ENCODE measurements at regions not wholly inside any gene's neighbourhood (a gene's known extent, or its start where the extent isn't known, plus 50 kb on each side); places are given as distances from the start of the nearest gene placed in this dataset.

GRCh38 chr12:104877103-104877705 lies 80.9 kb downstream of the SLC41A2 start:
- no peak for ATAC-seq
- Mint-ChIP-seq H3K27me3 (ENCODE audit: low read depth) (peaks cover 3% of the 10 kb centered on the region), H3K9me3 (no peaks in the 10 kb centered on the region), H3K36me3 (ENCODE audit: insufficient read depth) (no peaks in the 10 kb centered on the region), H3K4me3 (no peak overlapping the region), H3K4me1 (ENCODE audit: low read depth) (peaks cover 4% of the 10 kb centered on the region)
- peak; percentile 18 for DNase-seq

GRCh38 chr12:104873374-104873773 lies 84.7 kb downstream of the SLC41A2 start:
- H3K4me3 Mint-ChIP-seq: no peak overlapping the region
- peaks cover 2% of the 10 kb centered on the region for H3K27me3 Mint-ChIP-seq (ENCODE audit: low read depth)
- DNase-seq (no peak), ATAC-seq (no peak)
- peaks cover 4% of the 10 kb centered on the region for H3K4me1 Mint-ChIP-seq (ENCODE audit: low read depth)
- no peaks in the 10 kb centered on the region for H3K36me3 Mint-ChIP-seq (ENCODE audit: insufficient read depth)
- H3K9me3 Mint-ChIP-seq: no peaks in the 10 kb centered on the region

- peaks cover 4% of the 10 kb centered on the region for H3K4me1 Mint-ChIP-seq (ENCODE audit: low read depth)
- peaks cover 2% of the 10 kb centered on the region for H3K27me3 Mint-ChIP-seq (ENCODE audit: low read depth)
- H3K4me3 Mint-ChIP-seq: no peak overlapping the region
- H3K9me3 Mint-ChIP-seq: no peaks in the 10 kb centered on the region
- no peaks in the 10 kb centered on the region for H3K36me3 Mint-ChIP-seq (ENCODE audit: insufficient read depth)
- DNase-seq (no peak), ATAC-seq (no peak)
Measured at GRCh38 chr12:104870797-104871196, 87.3 kb downstream of the SLC41A2 start.

- no peaks in the 10 kb centered on the region for H3K36me3 Mint-ChIP-seq (ENCODE audit: insufficient read depth)
- H3K27me3 Mint-ChIP-seq (ENCODE audit: low read depth): peaks cover 2% of the 10 kb centered on the region
- no peaks in the 10 kb centered on the region for H3K9me3 Mint-ChIP-seq
- H3K4me1 Mint-ChIP-seq (ENCODE audit: low read depth): peaks cover 6% of the 10 kb centered on the region
- no peak for ATAC-seq
- DNase-seq: no peak
- no peak overlapping the region for H3K4me3 Mint-ChIP-seq
Measured at GRCh38 chr12:104866291-104866690, 91.8 kb downstream of the SLC41A2 start.

DNA sequence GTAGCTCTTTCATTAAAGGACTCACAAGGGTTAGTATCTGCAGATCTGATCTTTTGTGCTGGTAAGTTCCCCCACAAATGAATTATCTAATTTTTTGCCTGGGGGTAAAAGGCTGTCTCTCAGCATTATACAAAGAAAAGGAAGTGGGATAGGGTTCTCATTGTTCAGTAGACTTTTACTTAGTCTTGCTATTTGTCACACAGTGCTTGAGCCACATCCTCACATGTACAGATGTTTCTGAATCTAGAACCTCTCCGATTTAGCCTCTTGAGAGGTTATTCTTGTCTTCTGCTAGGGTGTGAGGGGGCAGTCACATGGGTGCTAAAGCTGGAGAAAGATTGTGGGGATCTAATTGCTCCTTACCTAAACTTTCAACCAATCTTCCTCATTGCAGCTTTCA lies 93.0 kb downstream of the SLC41A2 start:
- no peak for ATAC-seq
- Mint-ChIP-seq H3K4me3 (no peak overlapping the region), H3K36me3 (ENCODE audit: insufficient read depth) (no peaks in the 10 kb centered on the region)

DNA sequence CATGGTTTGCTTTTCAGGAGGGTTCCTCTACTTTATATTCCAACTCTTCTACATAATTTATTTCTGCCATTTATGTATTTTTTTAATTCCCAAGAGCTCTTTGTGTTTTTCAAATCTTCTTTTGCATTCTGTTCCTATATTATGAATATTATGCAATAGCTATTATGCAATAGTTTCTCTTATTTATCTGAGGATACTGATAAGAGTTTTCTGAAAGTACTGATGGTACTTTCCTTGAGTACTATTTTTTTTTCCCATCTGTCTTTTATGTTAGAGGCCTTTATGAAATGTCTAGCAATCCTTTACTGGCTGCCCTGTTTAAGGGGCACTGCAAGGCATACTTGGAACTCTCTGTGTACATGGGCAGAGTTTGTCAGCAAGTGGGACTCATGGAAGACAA lies 93.4 kb downstream of the SLC41A2 start:
- Mint-ChIP-seq H3K4me1 (ENCODE audit: low read depth) (peaks cover 6% of the 10 kb centered on the region), H3K27me3 (ENCODE audit: low read depth) (no peaks in the 10 kb centered on the region), H3K36me3 (ENCODE audit: insufficient read depth) (no peaks in the 10 kb centered on the region), H3K9me3 (no peaks in the 10 kb centered on the region), H3K4me3 (no peak overlapping the region)
- DNase-seq (no peak), ATAC-seq (no peak)

More for the DNA sequence above, 93.0 kb downstream of the SLC41A2 start:
- H3K4me1 Mint-ChIP-seq (ENCODE audit: low read depth): peaks cover 6% of the 10 kb centered on the region
- DNase-seq: no peak
- H3K27me3 Mint-ChIP-seq (ENCODE audit: low read depth): peaks cover 2% of the 10 kb centered on the region
- H3K9me3 Mint-ChIP-seq: no peaks in the 10 kb centered on the region

DNA sequence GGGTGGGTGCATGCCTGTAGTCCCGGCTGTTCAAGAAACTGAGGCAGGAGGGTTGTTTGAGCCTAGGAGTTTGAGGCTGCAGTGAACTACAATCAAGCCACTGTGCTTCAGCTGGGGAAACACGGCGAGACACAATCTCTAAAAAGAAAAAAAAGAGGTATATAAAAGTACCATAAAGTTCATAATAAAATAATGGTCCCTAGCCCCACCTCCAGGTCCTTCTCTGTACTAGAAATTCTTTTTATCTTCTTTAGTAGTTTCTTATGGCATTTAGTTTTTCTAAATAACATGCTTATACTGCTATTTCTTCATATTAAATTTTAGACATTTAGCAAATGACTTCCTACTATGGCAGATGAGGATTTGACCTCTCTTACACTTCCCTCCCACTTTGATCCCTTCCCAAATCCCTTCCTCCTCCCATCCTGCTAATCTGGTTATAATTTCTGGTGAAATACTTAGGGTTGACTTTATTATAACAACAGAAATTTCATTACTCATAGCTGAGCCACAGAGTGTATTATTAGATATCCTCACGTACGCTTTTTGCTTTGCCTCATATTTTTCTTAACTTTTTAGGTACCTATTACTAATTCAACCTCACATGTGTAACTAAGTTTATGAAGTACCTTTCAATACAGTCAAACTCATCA lies 94.7 kb downstream of the SLC41A2 start:
- DNase-seq (no peak), ATAC-seq (no peak)
- Mint-ChIP-seq H3K4me3 (no peak overlapping the region), H3K36me3 (ENCODE audit: insufficient read depth) (no peaks in the 10 kb centered on the region), H3K4me1 (ENCODE audit: low read depth) (peaks cover 6% of the 10 kb centered on the region), H3K27me3 (ENCODE audit: low read depth) (no peaks in the 10 kb centered on the region), H3K9me3 (no peaks in the 10 kb centered on the region)

DNA sequence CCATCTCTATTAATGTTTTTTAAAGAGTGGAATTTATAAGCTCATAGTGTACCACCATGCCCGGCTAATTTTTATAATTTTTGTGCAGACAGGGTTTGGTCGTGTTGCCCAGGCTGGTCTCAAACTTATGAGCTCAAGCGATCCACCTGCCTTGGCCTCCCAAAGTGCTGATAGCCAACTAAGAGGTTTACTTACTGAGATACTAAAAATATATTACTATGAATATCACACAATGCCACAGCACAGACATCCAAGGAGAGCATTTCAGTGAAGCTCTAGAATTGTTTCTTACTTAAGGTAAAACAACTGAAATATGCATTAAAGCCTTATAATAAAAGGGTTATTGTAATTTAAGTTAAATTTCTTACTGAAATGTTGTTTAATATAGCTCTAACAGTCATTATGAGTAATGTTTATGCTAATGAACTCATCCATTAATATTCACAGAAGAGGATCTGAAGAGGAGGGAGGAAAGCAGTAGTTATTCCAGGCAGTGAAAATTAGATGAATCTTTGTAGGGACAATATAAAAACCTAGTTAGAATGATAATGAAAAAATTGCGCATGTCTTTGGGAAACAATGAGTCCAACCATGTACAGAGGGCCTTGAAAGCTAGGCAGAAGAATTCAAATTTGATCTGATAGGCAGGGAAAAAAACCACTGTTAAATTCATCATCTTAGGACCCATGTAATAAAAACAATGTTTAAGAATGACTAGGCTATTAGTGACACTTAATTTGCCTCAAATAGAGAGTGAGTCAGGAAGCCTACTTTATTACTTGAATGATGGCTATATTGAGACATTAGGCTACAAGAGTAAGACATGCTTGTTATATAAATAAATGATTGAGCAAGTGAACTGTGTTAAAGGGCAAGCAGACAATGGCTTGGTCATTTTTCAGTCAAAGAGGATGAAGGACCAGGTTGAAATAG lies 99.2 kb downstream of the SLC41A2 start:
- ATAC-seq: no peak
- Mint-ChIP-seq H3K36me3 (ENCODE audit: insufficient read depth) (no peaks in the 10 kb centered on the region), H3K27me3 (ENCODE audit: low read depth) (no peaks in the 10 kb centered on the region), H3K9me3 (no peaks in the 10 kb centered on the region), H3K4me3 (no peak overlapping the region), H3K4me1 (ENCODE audit: low read depth) (no peaks in the 10 kb centered on the region)
- DNase-seq: no peak

GRCh38 chr12:104856531-104856930 lies 101.6 kb downstream of the SLC41A2 start:
- Mint-ChIP-seq H3K9me3 (no peaks in the 10 kb centered on the region), H3K4me3 (no peak overlapping the region), H3K27me3 (ENCODE audit: low read depth) (no peaks in the 10 kb centered on the region), H3K36me3 (ENCODE audit: insufficient read depth) (no peaks in the 10 kb centered on the region), H3K4me1 (ENCODE audit: low read depth) (no peaks in the 10 kb centered on the region)
- DNase-seq (no peak), ATAC-seq (no peak)

DNA sequence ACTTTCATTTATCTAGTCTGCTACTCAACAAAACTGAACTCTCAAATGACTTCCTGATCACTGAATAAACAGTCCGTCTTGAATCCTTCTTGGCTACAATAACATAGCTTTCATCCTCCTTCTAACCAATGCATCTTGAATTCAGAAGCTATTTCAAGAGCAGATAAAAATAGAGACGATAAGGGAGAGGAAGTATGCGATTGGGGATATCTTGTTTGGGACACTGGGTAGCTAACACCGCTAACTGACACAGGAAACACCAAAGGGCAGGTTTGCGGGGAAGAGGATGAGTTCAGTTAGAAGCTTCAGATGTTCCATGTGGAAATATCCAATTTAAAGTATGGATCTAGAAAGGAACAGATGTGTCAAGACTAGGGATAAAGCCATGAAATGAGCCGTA lies 102.5 kb downstream of the SLC41A2 start:
- Mint-ChIP-seq H3K36me3 (ENCODE audit: insufficient read depth) (no peaks in the 10 kb centered on the region), H3K27me3 (ENCODE audit: low read depth) (no peaks in the 10 kb centered on the region), H3K4me3 (no peak overlapping the region), H3K9me3 (no peaks in the 10 kb centered on the region), H3K4me1 (ENCODE audit: low read depth) (no peaks in the 10 kb centered on the region)
- DNase-seq: no peak
- ATAC-seq: no peak

- no peaks in the 10 kb centered on the region for H3K36me3 Mint-ChIP-seq (ENCODE audit: insufficient read depth)
- H3K27me3 Mint-ChIP-seq (ENCODE audit: low read depth): no peaks in the 10 kb centered on the region
- H3K4me1 Mint-ChIP-seq (ENCODE audit: low read depth): no peaks in the 10 kb centered on the region
- no peak for ATAC-seq
- DNase-seq: no peak
- no peaks in the 10 kb centered on the region for H3K9me3 Mint-ChIP-seq
- H3K4me3 Mint-ChIP-seq: no peak overlapping the region
Measured at GRCh38 chr12:104852896-104853295, 105.2 kb downstream of the SLC41A2 start.

- Mint-ChIP-seq H3K4me3 (no peak overlapping the region), H3K4me1 (ENCODE audit: low read depth) (no peaks in the 10 kb centered on the region), H3K36me3 (ENCODE audit: insufficient read depth) (no peaks in the 10 kb centered on the region), H3K9me3 (no peaks in the 10 kb centered on the region), H3K27me3 (ENCODE audit: low read depth) (no peaks in the 10 kb centered on the region)
- ATAC-seq (no peak), DNase-seq (no peak)
Measured at GRCh38 chr12:104852102-104852501, 106.0 kb downstream of the SLC41A2 start.

DNA sequence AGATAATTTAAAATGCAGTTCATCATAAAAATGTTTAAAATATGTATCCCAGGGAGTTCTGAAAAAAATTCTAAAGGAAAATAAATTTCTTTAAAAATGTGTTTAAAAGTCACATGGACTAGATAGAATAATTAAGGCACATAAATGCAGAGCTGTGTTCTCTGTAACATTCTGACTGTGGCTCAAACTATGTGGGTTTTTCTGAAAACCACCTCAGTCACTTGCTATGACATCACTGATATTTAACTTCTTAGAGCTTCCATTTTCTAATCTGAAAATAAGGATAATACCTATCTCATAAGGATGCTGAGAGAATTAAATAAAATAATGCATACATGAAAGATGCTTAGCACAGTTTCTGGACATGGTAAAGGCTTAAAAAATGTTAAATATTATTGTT lies 107.3 kb downstream of the SLC41A2 start:
- Mint-ChIP-seq H3K9me3 (no peaks in the 10 kb centered on the region), H3K27me3 (ENCODE audit: low read depth) (no peaks in the 10 kb centered on the region), H3K4me3 (no peak overlapping the region), H3K36me3 (ENCODE audit: insufficient read depth) (no peaks in the 10 kb centered on the region), H3K4me1 (ENCODE audit: low read depth) (no peaks in the 10 kb centered on the region)
- ATAC-seq (no peak), DNase-seq (no peak)

DNA sequence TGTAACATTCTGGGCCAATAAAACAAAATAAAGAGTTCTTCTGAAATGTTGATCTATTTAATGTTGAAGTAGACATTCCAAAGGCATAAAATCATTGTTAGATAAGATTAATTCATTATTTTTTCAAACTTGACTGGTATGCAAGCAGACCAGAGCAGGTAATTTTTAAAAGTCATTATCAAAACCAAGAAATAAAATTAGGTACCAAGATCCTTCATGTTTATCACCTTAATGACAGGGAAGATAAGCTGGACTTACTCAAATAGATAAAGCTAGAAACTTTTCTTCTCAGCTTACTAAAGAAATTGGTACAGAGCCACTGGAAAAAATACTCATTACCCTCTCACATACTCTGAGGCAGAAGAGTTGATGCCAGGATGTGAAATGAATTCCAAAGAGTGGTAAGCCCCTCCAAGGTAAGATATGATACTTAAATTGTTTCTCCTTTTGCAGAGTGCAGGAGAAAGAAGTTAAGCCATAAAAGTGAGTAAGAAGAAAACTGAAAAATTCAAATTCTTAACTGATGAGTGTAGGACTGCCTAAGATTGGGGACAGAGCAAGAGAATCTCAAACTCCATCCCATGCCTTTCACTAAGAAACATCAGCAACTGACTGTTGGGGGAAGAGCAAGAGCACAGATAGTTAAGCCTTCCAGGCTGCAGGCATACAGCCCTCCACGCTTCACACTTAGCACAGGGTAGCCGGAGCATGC lies 111.9 kb downstream of the SLC41A2 start:
- ATAC-seq (no peak), DNase-seq (no peak)
- no peak overlapping the region for H3K4me3 Mint-ChIP-seq
- H3K9me3 Mint-ChIP-seq: no peaks in the 10 kb centered on the region
- H3K27me3 Mint-ChIP-seq (ENCODE audit: low read depth): peaks cover 2% of the 10 kb centered on the region
- no peaks in the 10 kb centered on the region for H3K4me1 Mint-ChIP-seq (ENCODE audit: low read depth)
- H3K36me3 Mint-ChIP-seq (ENCODE audit: insufficient read depth): peaks cover 2% of the 10 kb centered on the region
